SK-N-SH treated with all-trans-retinoic acid at 6 μM for 48 hours (cell line): ENCODE measurements at regions not wholly inside any gene's neighbourhood (a gene's known extent, or its start where the extent isn't known, plus 50 kb on each side); places are given as distances from the start of the nearest gene placed in this dataset.

Source experiments
- ARNTL ChIP-seq: fragments of 450-650 bp; formaldehyde crosslinking; IDR thresholded peaks from 2 replicates; pipeline ENCODE4 v1.5.0; 2020; ENCODE audit warnings: low read depth, mild to moderate bottlenecking, moderate library complexity, borderline replicate concordance
- BACH2 ChIP-seq: fragments of 250-450 bp; sonication (Bioruptor Pico); IDR thresholded peaks from 2 replicates; pipeline ENCODE4 v1.9.0; 2021; ENCODE audit warnings: mild to moderate bottlenecking, borderline replicate concordance
- CREB5 ChIP-seq: fragments of 250-450 bp; sonication (Bioruptor Pico); IDR thresholded peaks from 2 replicates; pipeline ENCODE4 v1.5.1; 2020; ENCODE audit warnings: low read depth, mild to moderate bottlenecking, moderate library complexity
- CSRNP3 ChIP-seq: fragments of 250-450 bp; sonication (Bioruptor Pico); IDR thresholded peaks from 2 replicates; pipeline ENCODE4 v1.5.1; 2021; ENCODE audit warnings: mild to moderate bottlenecking, moderate library complexity
- ESRRG ChIP-seq: fragments of 250-450 bp; sonication (Bioruptor Pico); IDR thresholded peaks from 2 replicates; pipeline ENCODE4 v1.6.1; 2021; ENCODE audit warnings: mild to moderate bottlenecking
- ISL1 ChIP-seq: fragments of 250-450 bp; sonication (Bioruptor Pico); IDR thresholded peaks from 2 replicates; pipeline ENCODE4 v2.1.2; 2022; ENCODE audit warnings: mild to moderate bottlenecking, moderate library complexity
- OSR1 ChIP-seq: fragments of 250-450 bp; sonication (Bioruptor Pico); IDR thresholded peaks from 2 replicates; pipeline ENCODE4 v1.8.0; 2022; ENCODE audit warnings: moderate library complexity, mild to moderate bottlenecking, inconsistent platforms
- PATZ1 ChIP-seq: fragments of 250-450 bp; sonication (Bioruptor Pico); IDR thresholded peaks from 2 replicates; pipeline ENCODE4 v1.8.0; 2020; ENCODE audit warnings: mild to moderate bottlenecking, moderate library complexity, borderline replicate concordance
- POU6F1 ChIP-seq: fragments of 250-450 bp; sonication (Bioruptor Pico); IDR thresholded peaks from 2 replicates; pipeline ENCODE4 v1.8.0; 2021; ENCODE audit warnings: low read depth, mild to moderate bottlenecking, moderate library complexity, borderline replicate concordance
- PPARA ChIP-seq: fragments of 250-450 bp; sonication (Bioruptor Pico); IDR thresholded peaks from 2 replicates; pipeline ENCODE4 v1.5.0; 2020; ENCODE audit warnings: mild to moderate bottlenecking, borderline replicate concordance
- ZFP3 ChIP-seq: fragments of 250-450 bp; sonication (Bioruptor Pico); IDR thresholded peaks from 2 replicates; pipeline ENCODE4 v1.5.0; 2020; ENCODE audit warnings: mild to moderate bottlenecking, moderate library complexity
- ZNF8 ChIP-seq: fragments of 450-650 bp; formaldehyde crosslinking; IDR thresholded peaks from 2 replicates; pipeline ENCODE4 v1.5.0; 2020; ENCODE audit warnings: mild to moderate bottlenecking, moderate library complexity

GRCh38 chr3:113111011-113111707, 100.2 kb upstream of the BOC start:
- TF ChIP-seq BACH2 (CRISPR knock-in tag) = no peak
- no peak for TF ChIP-seq ZFP3
- TF ChIP-seq ESRRG = no peak
- TF ChIP-seq PPARA = no peak
- no peak for TF ChIP-seq PATZ1
- TF ChIP-seq CREB5 = no peak
- TF ChIP-seq ISL1 (CRISPR knock-in tag) = no peak
- no peak for TF ChIP-seq CSRNP3 (CRISPR knock-in tag)
- TF ChIP-seq ARNTL (CRISPR knock-in tag) = no peak
- no peak for TF ChIP-seq POU6F1 (CRISPR knock-in tag)
- no peak for TF ChIP-seq OSR1 (CRISPR knock-in tag)
- TF ChIP-seq ZNF8 = no peak
